GM12865 (cell line): ENCODE measurements at regions not wholly inside any gene's neighbourhood (a gene's known extent, or its start where the extent isn't known, plus 50 kb on each side); places are given as distances from the start of the nearest gene placed in this dataset.
"Not testable (repeated sequence)": the region's sequence is repeated elsewhere in the genome, so short reads cannot be mapped to it uniquely, and the experiment has no call there.

Experiments
- DNase-seq: peaks from one replicate; pipeline ENCODE4 v3.0.0; 2010; ENCODE audit warnings: low read depth
- H3K4me3 ChIP-seq: 2 replicates; pipeline ENCODE4 v1.5.1; 2011; ENCODE audit warnings: mild to moderate bottlenecking, low read depth, low read length, control low read depth
- CTCF ChIP-seq: IDR thresholded peaks from 2 replicates; pipeline ENCODE4 v1.5.1; 2011; ENCODE audit warnings: low read length, control low read depth, low read depth, inconsistent platforms; ENCODE audit not compliant: insufficient read depth; ENCODE audit errors: missing control alignments

GRCh38 chr1:8230292-8230621 lies 87.7 kb upstream of the SLC45A1 start:
- DNase-seq: no peak
- no peak overlapping the region for H3K4me3 ChIP-seq
- TF ChIP-seq CTCF: no peak

- no peak for TF ChIP-seq CTCF
- no peak for DNase-seq
- H3K4me3 ChIP-seq: no peak overlapping the region
These were observed 89.7 kb upstream of the SLC45A1 start for GRCh38 chr1:8228253-8228652.

GRCh38 chr1:8227674-8228073 lies 90.2 kb upstream of the SLC45A1 start:
- not testable (repeated sequence) for H3K4me3 ChIP-seq

GRCh38 chr1:8226747-8227146 lies 91.2 kb upstream of the SLC45A1 start:
- H3K4me3 ChIP-seq: no peak overlapping the region
- TF ChIP-seq CTCF: no peak
- no peak for DNase-seq

More at GRCh38 chr1:8227674-8228073, 90.2 kb upstream of the SLC45A1 start:
- DNase-seq: not testable (repeated sequence)

GRCh38 chr1:8226024-8226423 lies 91.9 kb upstream of the SLC45A1 start:
- DNase-seq, H3K4me3 ChIP-seq: not testable (repeated sequence)

- TF ChIP-seq CTCF: no peak
- no peak for DNase-seq
These were observed 94.4 kb upstream of the SLC45A1 start for GRCh38 chr1:8223526-8223925.

GRCh38 chr1:8222789-8223188 lies 95.1 kb upstream of the SLC45A1 start:
- no peak for DNase-seq
- no peak for TF ChIP-seq CTCF
- H3K4me3 ChIP-seq: no peak overlapping the region

More at GRCh38 chr1:8223526-8223925, 94.4 kb upstream of the SLC45A1 start:
- no peak overlapping the region for H3K4me3 ChIP-seq

GRCh38 chr1:8219530-8219929 lies 98.4 kb upstream of the SLC45A1 start:
- no peak overlapping the region for H3K4me3 ChIP-seq
- TF ChIP-seq CTCF: no peak
- DNase-seq: no peak
